ENCODE measurements at regions not wholly inside any gene's neighbourhood (a gene's known extent, or its start where the extent isn't known, plus 50 kb on each side); places are given as distances from the start of the nearest gene placed in this dataset.
A peak's percentile ranks its signal among the peaks of the same experiment; 100 is the strongest.
"Not testable (repeated sequence)": the region's sequence is repeated elsewhere in the genome, so short reads cannot be mapped to it uniquely, and the experiment has no call there.

DNA sequence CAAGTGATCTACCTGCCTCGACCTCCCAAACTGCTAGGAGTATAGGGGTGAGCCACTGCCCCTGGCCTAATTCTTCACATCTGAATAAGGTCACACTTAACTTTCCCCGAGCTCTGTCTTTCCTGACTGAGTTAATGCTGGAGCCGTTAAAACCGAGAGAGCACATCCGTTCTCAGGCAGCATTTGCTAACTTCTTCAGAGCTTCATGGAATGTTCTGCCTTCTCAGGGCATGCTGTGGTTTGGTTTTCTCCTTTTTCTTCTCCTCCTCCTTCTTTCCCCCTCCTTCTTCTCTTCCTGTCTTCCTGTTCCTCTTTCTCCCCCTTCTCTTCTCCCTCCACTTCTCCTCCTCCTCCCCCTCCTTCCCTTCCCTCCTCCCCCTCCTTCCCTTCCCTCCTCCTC, 119.9 kb downstream of the ASMT start:
- Histone ChIP-seq H3K36me3 (no peaks in the 10 kb centered on the region), H3K9me3 (peaks cover 31% of the 10 kb centered on the region), H3K4me3 (no peak overlapping the region), H3K9ac (no peak overlapping the region), H3K27ac (no peak overlapping the region), H3K4me1 (peaks cover 9% of the 10 kb centered on the region), H3K4me2 (no peak overlapping the region), H3K27me3 (no peaks in the 10 kb centered on the region), H4K20me1 (no peaks in the 10 kb centered on the region)
- no peak for TF ChIP-seq Cebpa-rat (IDR thresholded peaks at IDR 0.05)

- peak overlapping the region; percentile 77; the same call in 1 of the 2 replicates for H3K4me2 ChIP-seq
These were observed 127.0 kb downstream of the ASMT start for GRCh38 chrX:1741816-1742394.

GRCh38 chrX:1743105-1743504, 128.2 kb downstream of the ASMT start:
- H3K36me3 ChIP-seq, result peaks cover 32% of the 10 kb centered on the region
- H3K4me2 ChIP-seq, result peak overlapping the region; percentile 77
- H3K4me1 ChIP-seq, result peaks cover 37% of the 10 kb centered on the region
- H3K9ac ChIP-seq, result peak overlapping the region; percentile 73
- H3K9me3 ChIP-seq, result peaks cover 82% of the 10 kb centered on the region
- no peaks in the 10 kb centered on the region for H3K27me3 ChIP-seq
- peak overlapping the region; percentile 91 for H3K27ac ChIP-seq
- H3K4me3 ChIP-seq, result peak overlapping the region; percentile 52
- no peaks in the 10 kb centered on the region for H4K20me1 ChIP-seq
- TF ChIP-seq Cebpa-rat (IDR thresholded peaks at IDR 0.05), result no peak

More at GRCh38 chrX:1741816-1742394, 127.0 kb downstream of the ASMT start:
- Histone ChIP-seq H3K9me3 (peaks cover 82% of the 10 kb centered on the region), H4K20me1 (no peaks in the 10 kb centered on the region), H3K27ac (peak overlapping the region; percentile 91), H3K4me3 (peak overlapping the region; percentile 18; the same call in 1 of the 2 replicates), H3K9ac (no peak overlapping the region), H3K27me3 (no peaks in the 10 kb centered on the region), H3K4me1 (peaks cover 37% of the 10 kb centered on the region), H3K36me3 (peaks cover 32% of the 10 kb centered on the region)
- TF ChIP-seq Cebpa-rat (IDR thresholded peaks at IDR 0.05), result no peak

GRCh38 chrX:1743663-1744062, 128.8 kb downstream of the ASMT start:
- TF ChIP-seq Cebpa-rat (IDR thresholded peaks at IDR 0.05), result no peak
- Histone ChIP-seq H3K27me3 (no peaks in the 10 kb centered on the region), H3K9me3 (peaks cover 82% of the 10 kb centered on the region), H3K4me1 (peaks cover 37% of the 10 kb centered on the region), H3K27ac (peak overlapping the region; percentile 91), H3K4me3 (peak overlapping the region; percentile 52), H3K9ac (peak overlapping the region; percentile 73), H3K36me3 (peaks cover 32% of the 10 kb centered on the region), H3K4me2 (peak overlapping the region; percentile 77), H4K20me1 (no peaks in the 10 kb centered on the region)

DNA sequence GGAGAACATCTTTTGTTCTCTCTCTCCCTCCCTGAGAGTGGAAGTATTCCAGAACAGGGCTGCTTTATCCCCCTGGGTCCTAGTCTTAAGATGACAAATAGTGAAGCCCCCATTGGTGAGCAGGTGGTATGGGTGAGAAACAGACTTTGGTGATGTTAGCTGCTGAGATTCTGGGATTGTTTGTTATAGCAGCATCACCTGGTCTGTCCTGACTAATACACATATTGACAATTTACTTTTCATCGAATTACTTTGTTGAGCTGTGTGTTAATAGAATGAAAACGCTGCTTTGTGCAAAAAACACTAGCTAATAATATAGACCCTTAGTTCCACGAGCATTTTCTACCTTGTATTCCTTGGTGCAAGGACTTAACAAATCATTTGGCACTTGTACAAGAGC, 133.5 kb downstream of the ASMT start:
- Histone ChIP-seq H3K9me3 (peaks cover 58% of the 10 kb centered on the region), H3K4me1 (peaks cover 58% of the 10 kb centered on the region), H4K20me1 (no peaks in the 10 kb centered on the region), H3K4me3 (no peak overlapping the region), H3K9ac (no peak overlapping the region), H3K27me3 (no peaks in the 10 kb centered on the region), H3K27ac (no peak overlapping the region), H3K36me3 (peaks cover 22% of the 10 kb centered on the region), H3K4me2 (no peak overlapping the region)
- TF ChIP-seq Cebpa-rat (IDR thresholded peaks at IDR 0.05), result no peak

GRCh38 chrX:1749499-1749898, 134.6 kb downstream of the ASMT start:
- Histone ChIP-seq H3K4me1 (peaks cover 47% of the 10 kb centered on the region), H3K36me3 (peaks cover 22% of the 10 kb centered on the region), H3K27ac (no peak overlapping the region), H3K27me3 (no peaks in the 10 kb centered on the region), H3K4me2 (peak overlapping the region; percentile 62), H4K20me1 (no peaks in the 10 kb centered on the region), H3K4me3 (no peak overlapping the region), H3K9ac (no peak overlapping the region), H3K9me3 (peaks cover 54% of the 10 kb centered on the region)
- TF ChIP-seq Cebpa-rat (IDR thresholded peaks at IDR 0.05), result no peak

- H3K4me1 ChIP-seq, result peaks cover 40% of the 10 kb centered on the region
These were observed 135.4 kb downstream of the ASMT start for GRCh38 chrX:1750267-1750666.

GRCh38 chrX:1751781-1752180, 136.9 kb downstream of the ASMT start:
- no peak for TF ChIP-seq Cebpa-rat (IDR thresholded peaks at IDR 0.05)
- Histone ChIP-seq H3K4me1 (peaks cover 40% of the 10 kb centered on the region), H3K27me3 (no peaks in the 10 kb centered on the region), H3K4me3 (no peak overlapping the region), H3K4me2 (peak overlapping the region; percentile 62), H3K27ac (0 out of 2 replicates have a peak overlapping the region, but pooled peaks have one; percentile 22), H4K20me1 (no peaks in the 10 kb centered on the region), H3K9me3 (peaks cover 43% of the 10 kb centered on the region), H3K36me3 (no peaks in the 10 kb centered on the region), H3K9ac (no peak overlapping the region)

More at GRCh38 chrX:1750267-1750666, 135.4 kb downstream of the ASMT start:
- H4K20me1 ChIP-seq, result no peaks in the 10 kb centered on the region
- no peak overlapping the region for H3K4me3 ChIP-seq
- H3K27me3 ChIP-seq, result no peaks in the 10 kb centered on the region
- H3K27ac ChIP-seq, result peak overlapping the region; percentile 54; the same call in 1 of the 2 replicates
- H3K9me3 ChIP-seq, result peaks cover 48% of the 10 kb centered on the region
- TF ChIP-seq Cebpa-rat (IDR thresholded peaks at IDR 0.05), result no peak
- H3K4me2 ChIP-seq, result peak overlapping the region; percentile 62
- peak overlapping the region; percentile 26; the same call in 1 of the 2 replicates for H3K9ac ChIP-seq
- peaks cover 14% of the 10 kb centered on the region for H3K36me3 ChIP-seq

GRCh38 chrX:1752799-1753198, 137.9 kb downstream of the ASMT start:
- H4K20me1 ChIP-seq, H3K4me3 ChIP-seq, H3K9ac ChIP-seq, H3K27me3 ChIP-seq, H3K36me3 ChIP-seq, H3K27ac ChIP-seq: not testable (repeated sequence)
- peaks cover 40% of the 10 kb centered on the region for H3K4me1 ChIP-seq
- peaks cover 43% of the 10 kb centered on the region for H3K9me3 ChIP-seq
- H3K4me2 ChIP-seq, result peak overlapping the region; percentile 62; the same call in 1 of the 2 replicates

GRCh38 chrX:1754077-1754476, 139.2 kb downstream of the ASMT start:
- H3K4me2 ChIP-seq, result no peak overlapping the region
- no peaks in the 10 kb centered on the region for H4K20me1 ChIP-seq
- H3K9me3 ChIP-seq, result peaks cover 42% of the 10 kb centered on the region
- TF ChIP-seq Cebpa-rat (IDR thresholded peaks at IDR 0.05), result no peak
- no peaks in the 10 kb centered on the region for H3K36me3 ChIP-seq
- H3K9ac ChIP-seq, result no peak overlapping the region
- no peak overlapping the region for H3K4me3 ChIP-seq
- no peak overlapping the region for H3K27ac ChIP-seq
- no peaks in the 10 kb centered on the region for H3K27me3 ChIP-seq
- H3K4me1 ChIP-seq, result peaks cover 40% of the 10 kb centered on the region

All from BLaER1 (cell line).